ENCODE measurements at regions not wholly inside any gene's neighbourhood (a gene's known extent, or its start where the extent isn't known, plus 50 kb on each side); places are given as distances from the start of the nearest gene placed in this dataset.

- no peak for TF ChIP-seq CTCF (conservative IDR thresholded peaks at IDR 0.05)
Measured at GRCh38 chr3:39657075-39657474, 152.3 kb upstream of the MYRIP start.

DNA sequence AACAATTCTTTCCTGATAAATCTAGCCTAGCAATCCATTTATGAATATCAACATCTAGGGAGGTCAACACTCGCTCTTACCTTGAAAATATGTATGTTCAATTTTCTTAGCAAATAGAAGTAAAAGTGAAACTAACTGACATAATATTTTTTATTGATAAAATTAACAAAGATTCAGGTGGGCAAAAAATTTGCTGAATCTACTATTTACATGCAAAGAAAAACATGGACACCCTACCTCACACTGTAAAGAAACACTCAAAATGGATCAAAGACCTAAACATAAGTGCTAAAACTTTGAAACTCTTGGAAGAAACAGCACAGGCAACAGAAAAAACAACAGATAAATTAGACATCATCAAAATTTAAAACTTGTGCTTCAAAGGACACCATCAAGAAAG, 151.6 kb upstream of the MYRIP start:
- TF ChIP-seq CTCF (conservative IDR thresholded peaks at IDR 0.05) = no peak
- H3K27ac ChIP-seq = no peak overlapping the region

More at GRCh38 chr3:39657075-39657474, 152.3 kb upstream of the MYRIP start:
- H3K27ac ChIP-seq = no peak overlapping the region

- no peak overlapping the region for H3K27ac ChIP-seq
- TF ChIP-seq CTCF (conservative IDR thresholded peaks at IDR 0.05) = no peak
Measured at GRCh38 chr3:39664931-39665330, 144.5 kb upstream of the MYRIP start.

GRCh38 chr3:39665441-39665840, 144.0 kb upstream of the MYRIP start:
- no peak overlapping the region for H3K27ac ChIP-seq
- TF ChIP-seq CTCF (conservative IDR thresholded peaks at IDR 0.05) = no peak

DNA sequence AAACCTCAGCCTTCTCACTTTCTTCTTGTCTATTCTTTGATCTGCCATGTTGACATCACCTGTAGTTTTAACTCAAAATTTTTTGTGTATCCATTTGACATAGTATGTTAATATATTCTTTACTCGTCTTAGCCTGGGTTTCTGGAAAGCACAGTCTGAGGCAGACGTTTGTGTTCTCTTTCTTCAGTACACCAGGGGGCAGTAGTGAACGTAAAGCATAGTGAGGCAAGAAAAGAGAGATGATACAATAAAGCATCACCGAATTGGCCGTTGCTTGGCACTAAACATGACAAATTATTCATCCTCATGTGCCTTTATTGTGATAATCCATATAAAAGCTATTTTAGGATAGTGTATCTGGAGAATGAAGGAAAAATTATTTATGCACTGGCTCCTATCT, 141.0 kb upstream of the MYRIP start:
- peak; percentile 85 for TF ChIP-seq CTCF (conservative IDR thresholded peaks at IDR 0.05)
- H3K27ac ChIP-seq = no peak overlapping the region

DNA sequence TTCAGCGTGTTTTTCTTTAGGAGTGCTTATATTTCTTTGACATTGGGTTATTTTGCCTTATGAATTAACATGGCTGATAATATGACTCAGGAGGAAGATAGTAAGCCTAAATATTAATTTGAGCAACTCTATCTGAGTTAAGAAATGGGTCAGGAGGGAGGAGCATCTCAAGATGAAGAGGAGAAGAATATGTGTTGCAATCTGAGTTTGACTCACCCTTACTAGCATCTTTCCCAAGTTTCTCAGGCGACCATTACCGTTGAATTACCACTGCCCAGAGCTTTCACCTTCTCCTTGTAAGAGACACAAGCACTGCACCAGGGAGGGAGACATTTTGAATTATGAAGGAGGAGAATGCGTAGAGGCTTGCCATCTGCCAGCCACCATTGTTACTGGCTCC, 138.3 kb upstream of the MYRIP start:
- TF ChIP-seq CTCF (conservative IDR thresholded peaks at IDR 0.05) = no peak
- H3K27ac ChIP-seq = no peak overlapping the region

DNA sequence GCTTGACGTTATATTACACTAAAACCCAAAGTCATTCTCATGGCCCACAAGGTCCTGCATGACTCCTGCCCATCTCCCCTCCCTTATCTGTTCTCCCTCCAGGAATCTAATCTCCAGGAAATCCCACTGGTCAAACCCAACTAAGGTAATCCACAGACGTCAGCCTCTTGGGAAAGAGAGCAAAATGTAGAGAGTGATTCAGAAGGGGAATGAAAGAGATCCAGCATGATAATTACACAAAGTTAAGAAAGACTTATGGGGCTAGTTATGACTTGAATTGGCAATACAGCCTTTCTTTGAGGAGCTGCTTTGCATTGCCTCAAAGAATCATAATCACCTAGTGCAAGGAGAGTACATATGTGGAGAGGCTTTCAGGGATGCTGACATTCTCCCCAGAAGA, 137.8 kb upstream of the MYRIP start:
- no peak overlapping the region for H3K27ac ChIP-seq
- TF ChIP-seq CTCF (conservative IDR thresholded peaks at IDR 0.05) = no peak
